ENCODE measurements at regions not wholly inside any gene's neighbourhood (a gene's known extent, or its start where the extent isn't known, plus 50 kb on each side); places are given as distances from the start of the nearest gene placed in this dataset.

DNA sequence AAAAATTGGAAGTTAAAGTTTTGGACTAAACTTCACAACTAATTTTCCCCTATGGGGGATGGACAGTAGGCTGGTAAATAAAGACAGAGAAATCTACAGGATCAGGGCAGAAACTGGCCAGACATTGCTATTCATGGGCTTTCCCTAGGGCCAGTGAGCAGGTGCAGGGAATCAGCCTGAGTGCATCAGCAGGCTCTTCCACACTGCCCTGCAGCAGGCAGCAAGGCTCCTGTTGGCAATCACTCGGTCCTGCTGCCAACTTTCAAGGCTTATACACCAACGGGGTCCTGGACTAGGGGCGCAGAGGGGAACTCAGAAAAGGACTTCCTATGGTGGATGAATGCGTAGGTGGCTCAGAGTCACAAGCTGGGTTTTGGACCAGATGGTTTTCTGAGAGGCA lies 59.8 kb upstream of the NHSL1 start:
- CTCF ChIA-PET, result interaction anchor here (1.3 kb wide), 1 partner anchor 50 kb away, joined by 3 read pairs; no protein-coding TSS in a partner anchor
- Histone ChIP-seq H4K20me1 (replicated peaks; ENCODE audit: control insufficient read depth, extremely low read depth, insufficient read depth, low read length) (no peaks in the 10 kb centered on the region), H3K36me3 (ENCODE audit: control insufficient read depth in 2 of 2, extremely low read depth in 1 of 2, insufficient read depth in 2 of 2, low read length in 2 of 2) (no peaks in the 10 kb centered on the region), H3K79me2 (ENCODE audit: control insufficient read depth, insufficient read depth, low read length) (peaks cover 63% of the 10 kb centered on the region), H3K4me2 (ENCODE audit: insufficient read depth, low read length) (no peak overlapping the region), H3K27ac (ENCODE audit: insufficient read depth, low read depth, low read length) (no peak overlapping the region), H3K9me1 (replicated peaks; ENCODE audit: control insufficient read depth, extremely low read depth, insufficient read depth, low read length) (no peaks in the 10 kb centered on the region), H3K4me1 (ENCODE audit: control insufficient read depth, extremely low read depth, insufficient read depth, low read length) (peaks cover 26% of the 10 kb centered on the region), H3K9me3 (replicated peaks; ENCODE audit: control insufficient read depth, insufficient read depth, low read length) (no peaks in the 10 kb centered on the region), H2AFZ (ENCODE audit: low read depth, low read length) (no peak overlapping the region), H3K27me3 (ENCODE audit: control insufficient read depth in 2 of 2, insufficient read depth in 2 of 2, low read length in 2 of 2) (no peaks in the 10 kb centered on the region), H3K4me3 (replicated peaks in 1 of 3; ENCODE audit: insufficient read depth in 1 of 3, low read depth in 1 of 3, low read length in 3 of 3) (no peak overlapping the region), H3K9ac (replicated peaks; ENCODE audit: extremely low read depth, insufficient read depth, low read length) (no peak overlapping the region)
- no TSS peak for BruUV-seq (replicated peaks)
- DNase-seq (ENCODE audit: low read depth, low spot score) (no peak), FAIRE-seq (no peak)
- POLR2A ChIA-PET, result no interaction called here
- no peak for TF ChIP-seq POLR2A (IDR thresholded peaks at IDR 0.05; ENCODE audit: low read depth, low read length)
- no peak for TF ChIP-seq JUN (IDR thresholded peaks at IDR 0.05; ENCODE audit: borderline replicate concordance, insufficient read depth, insufficient read length, low read depth)
- dilution Hi-C loops (cut with MboI; ENCODE audit: extremely low pct_ligation_motif_present, low sequenced_read_pairs) (no loop called here), intact Hi-C loops (cut with micrococcal nuclease) (no loop called here)

DNA sequence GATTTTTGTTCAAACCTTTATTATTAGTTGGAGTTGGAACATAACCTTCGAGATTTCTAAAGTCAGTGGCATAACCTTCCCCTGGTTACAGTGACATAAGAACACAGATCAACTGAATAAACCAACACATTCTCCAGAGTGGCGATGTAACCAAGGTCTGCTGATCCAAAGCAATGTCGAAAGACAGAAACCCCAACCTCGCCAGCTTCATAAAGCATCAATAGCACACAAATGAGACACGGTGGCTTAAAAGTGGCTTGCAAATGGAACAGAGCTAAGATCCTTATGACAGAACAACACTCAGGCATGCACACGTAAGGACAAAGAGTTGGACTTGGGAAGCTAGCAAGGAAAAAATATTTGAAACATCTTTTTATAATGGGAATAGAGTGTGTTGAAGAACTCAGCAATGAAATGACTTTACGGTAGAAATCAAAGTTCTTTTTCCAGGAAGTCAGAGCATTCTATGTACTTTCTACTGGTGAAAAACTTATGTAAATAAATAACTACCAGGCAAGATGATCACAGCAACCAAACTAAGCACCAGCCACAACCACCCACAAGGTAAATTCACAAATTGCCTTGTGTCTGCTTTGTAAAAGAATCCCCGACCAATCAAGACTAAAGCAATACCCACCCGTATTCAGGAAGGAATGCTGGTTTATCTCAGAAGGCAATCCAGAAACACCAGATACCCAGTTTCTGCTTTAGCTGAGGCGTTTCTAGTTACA lies 61.0 kb upstream of the NHSL1 start:
- H3K79me2 ChIP-seq (ENCODE audit: control insufficient read depth, insufficient read depth, low read length), result peaks cover 61% of the 10 kb centered on the region
- no peak overlapping the region for H3K27ac ChIP-seq (ENCODE audit: insufficient read depth, low read depth, low read length)
- no peaks in the 10 kb centered on the region for H3K9me1 ChIP-seq (replicated peaks; ENCODE audit: control insufficient read depth, extremely low read depth, insufficient read depth, low read length)
- no peaks in the 10 kb centered on the region for H3K27me3 ChIP-seq (ENCODE audit: control insufficient read depth in 2 of 2, insufficient read depth in 2 of 2, low read length in 2 of 2)
- no peak for FAIRE-seq
- ChIA-PET CTCF (interaction anchor here (0.6 to 1.7 kb wide), 8 partner anchors 10 to 206 kb away, joined by 3 to 5 read pairs (median 3); no protein-coding TSS in a partner anchor), POLR2A (no interaction called here)
- intact Hi-C loops (cut with micrococcal nuclease) (no loop called here), dilution Hi-C loops (cut with MboI; ENCODE audit: extremely low pct_ligation_motif_present, low sequenced_read_pairs) (no loop called here)
- peaks cover 14% of the 10 kb centered on the region for H3K4me1 ChIP-seq (ENCODE audit: control insufficient read depth, extremely low read depth, insufficient read depth, low read length)
- no peak for TF ChIP-seq EZH2 (IDR thresholded peaks at IDR 0.05; ENCODE audit: borderline replicate concordance, low read depth, low read length, severe bottlenecking)
- no TSS peak for BruUV-seq (replicated peaks)
- no peak overlapping the region for H3K4me3 ChIP-seq (replicated peaks in 1 of 3; ENCODE audit: insufficient read depth in 1 of 3, low read depth in 1 of 3, low read length in 3 of 3)
- no peaks in the 10 kb centered on the region for H3K36me3 ChIP-seq (ENCODE audit: control insufficient read depth in 2 of 2, extremely low read depth in 1 of 2, insufficient read depth in 2 of 2, low read length in 2 of 2)
- DNase-seq (ENCODE audit: low read depth, low spot score), result no peak
- H3K4me2 ChIP-seq (ENCODE audit: insufficient read depth, low read length), result no peak overlapping the region
- no peak overlapping the region for H3K9ac ChIP-seq (replicated peaks; ENCODE audit: extremely low read depth, insufficient read depth, low read length)
- H3K9me3 ChIP-seq (replicated peaks; ENCODE audit: control insufficient read depth, insufficient read depth, low read length), result no peaks in the 10 kb centered on the region
- no peak overlapping the region for H2AFZ ChIP-seq (ENCODE audit: low read depth, low read length)
- no peaks in the 10 kb centered on the region for H4K20me1 ChIP-seq (replicated peaks; ENCODE audit: control insufficient read depth, extremely low read depth, insufficient read depth, low read length)

Data from endothelial cell of umbilical vein (primary cell).